HG03469 (cell line): ENCODE measurements at regions not wholly inside any gene's neighbourhood (a gene's known extent, or its start where the extent isn't known, plus 50 kb on each side); places are given as distances from the start of the nearest gene placed in this dataset.

Source experiments
- ATAC-seq: cut with Tn5 transposase; IDR thresholded peaks from one replicate; pipeline ENCODE4 v1.9.1; 2021; ENCODE audit warnings: mild to moderate bottlenecking, moderate library complexity, moderate number of reproducible peaks; ENCODE audit not compliant: unreplicated experiment

GRCh38 chr5:68406767-68407241 lies 191.2 kb downstream of the PIK3R1 start:
- peak; percentile 54 for ATAC-seq

GRCh38 chr5:68407311-68408239 lies 192.0 kb downstream of the PIK3R1 start:
- no peak for ATAC-seq

DNA sequence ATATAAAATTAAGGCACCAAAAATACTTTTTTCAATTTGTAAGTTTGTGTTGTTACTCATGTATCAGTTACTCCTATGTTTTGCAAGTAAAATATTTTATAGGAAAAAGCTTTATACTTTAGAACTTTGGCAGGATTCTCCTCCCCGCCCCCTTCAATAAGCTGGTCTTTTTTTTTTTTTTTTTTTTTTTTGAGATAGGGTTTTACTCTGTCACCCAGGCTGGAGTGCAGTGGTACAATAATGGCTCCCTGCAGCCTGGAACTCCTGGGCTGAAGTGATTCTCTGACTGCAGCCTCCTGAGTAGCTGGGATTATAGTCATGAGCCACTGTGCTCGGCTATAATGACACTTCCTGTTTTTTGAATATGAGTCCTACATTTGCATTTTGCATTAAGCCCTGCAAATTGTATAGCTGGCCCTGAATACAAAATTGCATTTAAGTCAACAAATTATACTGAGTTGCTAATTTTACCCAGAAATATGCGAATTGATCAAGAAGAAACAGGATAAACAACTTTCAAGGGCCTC lies 192.9 kb downstream of the PIK3R1 start:
- no peak for ATAC-seq

- ATAC-seq = no peak
These were observed 193.7 kb downstream of the PIK3R1 start for GRCh38 chr5:68409259-68409658.

- ATAC-seq = no peak
These were observed 195.6 kb downstream of the PIK3R1 start for GRCh38 chr5:68411161-68411560.

DNA sequence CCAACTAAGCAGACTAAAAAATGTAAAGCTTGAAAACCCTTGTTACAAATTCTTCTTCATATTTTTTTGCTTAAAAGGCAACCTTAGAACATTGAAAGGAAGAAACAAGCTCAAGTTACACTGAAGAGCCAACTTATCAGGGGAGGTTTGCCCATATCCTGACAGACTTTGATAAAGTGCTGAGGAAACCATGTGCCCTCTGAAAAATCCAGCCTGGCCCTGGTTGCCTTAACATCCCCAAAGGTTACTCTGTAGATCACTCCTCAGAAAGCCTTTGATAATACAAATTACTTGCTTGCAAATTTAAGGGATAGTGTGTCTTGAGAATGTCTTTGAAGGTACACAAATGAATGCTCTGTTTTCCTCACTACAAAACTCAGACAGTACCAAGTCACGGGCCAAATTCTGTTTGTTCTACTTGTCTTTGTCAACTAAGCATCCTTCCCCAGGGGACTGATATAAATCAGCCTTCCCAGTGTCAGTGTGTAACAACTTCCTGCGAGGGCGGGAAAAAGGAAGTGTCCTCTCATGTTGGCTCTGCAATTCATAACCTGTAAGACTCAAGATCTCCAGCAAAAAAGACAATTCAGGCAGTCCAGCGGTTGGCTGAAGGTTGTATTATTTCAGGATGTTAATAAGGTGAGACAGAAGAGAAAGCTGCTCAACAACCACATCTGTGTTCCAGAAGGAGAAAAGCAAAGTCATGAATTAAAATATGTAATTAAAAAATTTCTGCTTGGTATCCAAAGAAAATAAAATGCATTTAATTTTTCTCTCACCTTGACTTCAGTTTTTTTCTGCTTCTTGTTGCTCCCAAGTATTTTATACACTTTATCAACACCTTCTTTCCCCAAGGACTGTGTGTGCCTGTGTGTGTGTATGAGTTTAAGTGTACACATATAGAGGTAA lies 199.9 kb downstream of the PIK3R1 start:
- ATAC-seq = no peak

GRCh38 chr5:68416714-68417113 lies 201.2 kb downstream of the PIK3R1 start:
- ATAC-seq = no peak

DNA sequence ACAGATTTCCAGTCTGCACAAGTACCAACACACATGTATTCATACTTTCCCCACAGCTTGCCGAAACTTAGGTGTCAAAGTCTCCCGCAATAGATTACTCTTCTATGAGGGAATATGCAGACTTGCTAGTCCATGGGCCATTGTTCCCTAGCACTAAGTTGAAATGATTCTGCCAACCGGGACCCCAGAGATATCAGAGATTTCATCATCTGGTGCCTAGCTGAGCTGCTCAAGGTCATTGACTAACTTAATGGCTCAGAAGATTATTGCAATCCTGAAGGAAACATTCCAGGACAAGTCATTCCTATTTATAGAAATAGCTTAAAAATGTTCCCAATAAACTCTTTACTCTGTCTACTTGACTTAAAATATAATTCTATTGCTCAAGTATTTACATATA lies 202.6 kb downstream of the PIK3R1 start:
- no peak for ATAC-seq

DNA sequence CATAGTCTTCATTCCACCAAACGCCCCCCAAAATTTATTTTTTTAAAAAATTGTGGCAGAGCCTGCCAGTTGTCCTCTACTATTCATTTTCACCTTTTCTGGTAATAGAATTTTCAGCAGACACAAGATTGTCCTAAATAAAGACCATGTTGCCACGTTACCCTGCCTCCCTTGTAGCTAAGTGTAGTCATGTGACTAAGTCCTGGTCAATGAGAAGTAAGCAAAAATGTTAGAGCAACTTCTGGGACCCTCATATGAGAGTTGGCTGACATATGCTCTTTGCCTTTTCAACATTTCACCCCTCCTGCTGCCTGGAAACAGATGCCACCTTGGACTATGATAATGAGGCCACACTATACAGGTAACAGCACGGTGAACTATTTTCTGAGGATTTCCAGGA lies 203.1 kb downstream of the PIK3R1 start:
- ATAC-seq = no peak

DNA sequence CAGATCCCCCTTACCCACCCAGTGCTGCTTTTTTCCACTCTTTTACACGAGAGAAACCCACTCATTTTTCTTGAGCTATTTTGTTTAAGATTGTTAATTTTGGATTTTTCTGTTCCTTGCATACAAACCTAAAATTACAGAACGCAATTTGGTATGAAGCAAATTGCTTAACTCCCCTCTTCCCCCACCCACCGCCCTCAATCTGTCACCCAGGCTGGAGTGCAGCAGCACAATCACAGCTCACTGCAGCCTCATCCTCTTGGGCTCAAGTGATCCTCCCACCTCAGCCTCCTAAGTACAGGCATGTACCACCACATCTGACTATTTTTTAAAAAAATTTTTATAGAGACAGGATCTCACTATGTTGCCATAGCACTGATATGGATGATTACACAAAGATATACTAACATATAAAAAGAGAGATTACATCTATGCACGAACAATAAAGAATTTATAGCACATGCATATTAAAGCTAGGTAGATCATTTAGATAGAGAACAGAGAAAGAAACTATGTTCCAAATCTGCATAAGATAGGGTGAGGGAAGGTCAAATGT lies 203.6 kb downstream of the PIK3R1 start:
- ATAC-seq = no peak

- ATAC-seq = no peak
These were observed 204.3 kb downstream of the PIK3R1 start for GRCh38 chr5:68419637-68420452.

- ATAC-seq = no peak
These were observed 205.2 kb downstream of the PIK3R1 start for GRCh38 chr5:68420476-68421344.

- no peak for ATAC-seq
These were observed 206.1 kb downstream of the PIK3R1 start for GRCh38 chr5:68421485-68422220.

DNA sequence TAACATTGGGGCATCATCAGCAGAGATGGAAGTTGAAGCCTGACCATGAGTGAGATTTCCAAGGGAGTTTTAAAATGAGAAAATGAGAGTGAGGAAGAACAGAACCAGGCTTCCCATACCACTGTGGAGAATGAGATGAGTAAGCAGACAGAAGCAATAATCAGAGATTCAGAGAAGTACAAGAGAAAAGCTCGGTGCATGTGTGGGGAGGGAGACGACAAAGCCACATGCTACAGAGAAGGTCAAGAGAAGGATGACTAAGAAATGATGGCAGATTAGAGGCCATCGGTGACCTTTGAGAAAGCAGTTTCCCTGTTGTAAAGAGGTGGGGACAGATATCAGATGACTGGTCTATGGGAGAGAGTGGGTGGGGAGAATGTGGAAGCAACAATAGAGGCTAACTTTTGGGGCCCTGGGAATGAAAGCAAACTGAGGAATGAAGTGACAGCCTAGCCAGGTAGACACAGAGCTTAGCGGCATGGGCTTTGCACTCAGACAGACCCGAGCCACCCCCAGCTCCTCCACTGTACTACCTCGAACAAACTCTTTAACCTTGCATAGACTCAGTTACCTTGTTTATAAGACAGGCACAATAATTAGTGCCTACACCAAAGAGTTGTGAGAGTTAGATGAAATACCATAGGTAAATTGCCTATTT lies 207.7 kb downstream of the PIK3R1 start:
- no peak for ATAC-seq

DNA sequence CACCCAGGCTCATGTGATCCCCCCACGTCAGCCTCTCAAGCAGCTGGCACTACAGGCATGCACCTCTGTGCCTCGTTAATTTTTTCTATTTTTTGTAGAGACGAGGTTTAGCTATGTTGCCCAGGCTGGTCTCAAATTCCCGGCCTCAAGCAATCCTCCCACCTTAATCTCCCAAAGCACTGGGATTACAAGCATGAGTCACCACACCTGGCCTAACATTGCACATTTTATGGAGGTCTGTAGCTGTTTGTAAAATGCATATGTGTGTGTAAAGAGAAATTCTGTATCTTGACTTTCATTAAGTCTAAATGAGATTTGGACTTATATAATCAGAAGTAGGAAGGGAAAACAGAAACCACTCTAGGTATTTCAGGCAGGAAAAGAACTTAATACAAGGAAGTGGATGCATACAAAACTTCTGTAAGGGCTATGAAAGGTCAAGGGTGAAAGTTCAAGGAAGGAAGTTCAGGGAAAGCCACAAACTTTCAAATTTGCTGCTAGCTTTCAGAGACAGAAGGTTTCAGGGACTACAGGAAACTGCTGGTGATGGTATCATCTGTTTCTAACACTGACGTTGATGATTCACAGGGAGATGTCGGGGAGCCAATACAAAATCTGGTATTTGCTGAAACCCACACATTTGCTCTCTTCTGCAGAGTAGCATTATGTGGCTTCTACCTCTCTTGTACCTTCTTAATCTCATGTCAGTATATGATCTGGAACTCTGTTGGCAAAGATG lies 209.4 kb downstream of the PIK3R1 start:
- ATAC-seq = peak; percentile 64

DNA sequence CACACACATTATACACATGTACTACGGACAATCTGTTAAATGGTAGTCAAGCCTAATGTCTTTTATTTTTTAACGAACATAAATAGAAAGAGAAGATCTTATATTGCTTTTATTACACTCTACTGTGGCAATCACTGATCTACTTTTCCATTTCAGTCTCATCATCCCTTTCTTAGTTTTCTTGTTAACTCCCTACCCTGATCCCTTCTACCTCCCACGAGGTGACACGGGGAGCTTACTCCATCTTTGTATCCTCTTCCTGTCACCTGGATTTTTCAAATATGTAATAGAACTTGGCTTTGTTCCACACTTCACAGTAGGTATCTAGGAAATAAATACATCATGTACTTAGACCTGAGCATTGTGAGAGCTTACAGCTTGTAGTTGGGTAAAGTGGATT lies 211.0 kb downstream of the PIK3R1 start:
- no peak for ATAC-seq

DNA sequence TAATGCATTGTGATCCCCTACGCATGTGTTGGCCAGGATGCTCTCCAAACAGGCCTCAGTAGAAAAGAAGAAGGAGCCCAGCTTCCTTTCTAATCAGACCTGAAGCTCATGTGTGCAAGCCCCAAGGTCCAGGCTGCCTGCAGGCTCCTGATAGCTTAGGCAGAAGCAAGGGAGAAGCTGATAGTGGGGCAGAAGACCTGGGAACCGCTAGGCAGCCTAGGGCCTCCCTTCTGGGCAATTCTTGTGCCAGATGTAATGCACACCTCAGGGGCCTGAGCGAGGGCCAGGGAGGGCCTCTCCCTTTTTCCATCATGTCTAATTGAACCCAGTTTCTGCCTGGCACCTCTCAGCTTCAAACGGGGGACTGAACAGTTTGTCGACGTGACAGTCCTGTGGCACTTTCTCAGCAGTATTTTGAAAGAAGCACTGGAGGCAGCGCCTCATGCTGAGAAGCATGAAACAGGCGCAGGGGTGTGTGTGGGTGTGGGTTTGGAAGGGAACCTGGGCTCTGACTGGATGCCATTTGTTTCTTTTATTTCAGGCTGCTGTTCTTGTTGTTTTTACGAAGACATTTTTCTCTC lies 212.8 kb downstream of the PIK3R1 start:
- no peak for ATAC-seq
